ENCODE measurements at regions not wholly inside any gene's neighbourhood (a gene's known extent, or its start where the extent isn't known, plus 50 kb on each side); places are given as distances from the start of the nearest gene placed in this dataset.

- H3K4ac ChIP-seq (ENCODE audit: low read depth, low read length), result no peak overlapping the region
- no peaks in the 10 kb centered on the region for H3K27me3 ChIP-seq (ENCODE audit: insufficient read depth, low read length)
- no peak overlapping the region for H3K4me2 ChIP-seq (ENCODE audit: low read length)
- no peak overlapping the region for H3K27ac ChIP-seq (ENCODE audit: low read depth, low read length)
- H4K12ac ChIP-seq (ENCODE audit: low read depth, low read length), result no peak overlapping the region
- no peak overlapping the region for H3K14ac ChIP-seq (ENCODE audit: low read length)
- no peaks in the 10 kb centered on the region for H3K79me2 ChIP-seq (ENCODE audit: control insufficient read depth, insufficient read depth, low read length, poor library complexity)
- no peak overlapping the region for H3K23ac ChIP-seq (ENCODE audit: low read length)
- no peak overlapping the region for H3K9ac ChIP-seq (ENCODE audit: low read length)
- H3K4me1 ChIP-seq (ENCODE audit: control insufficient read depth in 1 of 2, insufficient read depth in 2 of 2, low read length in 2 of 2), result peaks cover 0 to 2% of the 10 kb centered on the region in 2 experiments
- H2BK120ac ChIP-seq (ENCODE audit: insufficient read depth, low read length, poor library complexity), result no peak overlapping the region
- no peaks in the 10 kb centered on the region for H3K79me1 ChIP-seq (ENCODE audit: low read length)
- H3K9me3 ChIP-seq (ENCODE audit: insufficient read depth, low read depth, low read length), result no peaks in the 10 kb centered on the region
- H4K8ac ChIP-seq (ENCODE audit: low read depth, low read length), result no peak overlapping the region
- no peak overlapping the region for H2AFZ ChIP-seq (ENCODE audit: insufficient read depth, low read length, poor library complexity)
- no peak overlapping the region for H3K4me3 ChIP-seq (ENCODE audit: low read depth, low read length)
- H2BK5ac ChIP-seq (ENCODE audit: low read depth, low read length, poor library complexity), result no peak overlapping the region
- H2AK5ac ChIP-seq (ENCODE audit: low read length), result no peak overlapping the region
- H2BK12ac ChIP-seq (ENCODE audit: low read length), result no peak overlapping the region
- no peak for DNase-seq
- no peak overlapping the region for H3K18ac ChIP-seq (ENCODE audit: low read length)
- H4K91ac ChIP-seq (ENCODE audit: low read depth, low read length), result no peak overlapping the region
- H3K36me3 ChIP-seq (ENCODE audit: control insufficient read depth in 1 of 2, insufficient read depth in 2 of 2, low read length in 2 of 2), result no peaks in the 10 kb centered on the region
- WGBS (ENCODE audit: extremely low coverage, insufficient coverage, insufficient read length), result no CpG with 5 or more reads among the region's 3 CpGs
Observed at GRCh38 chr1:78831731-78832360, 174.7 kb downstream of the ADGRL4 start.

DNA sequence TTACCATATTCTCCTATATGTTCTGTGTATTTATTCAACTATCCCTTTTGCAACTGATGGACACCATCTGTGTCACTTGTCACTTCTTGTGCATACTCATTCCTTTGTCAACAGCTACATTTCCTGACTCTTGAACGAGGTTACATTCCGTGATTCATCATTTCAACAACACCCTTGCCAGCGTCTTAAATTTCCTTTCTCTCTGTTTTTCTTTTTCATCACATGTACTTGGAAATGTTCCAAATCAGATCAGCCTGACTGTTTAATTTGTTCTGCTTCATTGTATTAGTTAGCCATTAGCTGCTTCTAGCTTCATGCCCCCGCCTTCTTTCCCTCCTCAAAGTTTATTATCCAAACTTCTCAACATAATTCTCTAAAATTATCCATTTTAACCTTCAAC is 173.0 kb downstream of the ADGRL4 start:
- DNase-seq, result no peak
- H3K9me3 ChIP-seq (ENCODE audit: insufficient read depth, low read depth, low read length), result no peaks in the 10 kb centered on the region
- no peak overlapping the region for H2BK12ac ChIP-seq (ENCODE audit: low read length)
- H2BK120ac ChIP-seq (ENCODE audit: insufficient read depth, low read length, poor library complexity), result no peak overlapping the region
- H3K4ac ChIP-seq (ENCODE audit: low read depth, low read length), result no peak overlapping the region
- WGBS (ENCODE audit: extremely low coverage, insufficient coverage, insufficient read length), result 100% methylated on average over 1 of the region's 4 CpGs
- H2BK5ac ChIP-seq (ENCODE audit: low read depth, low read length, poor library complexity), result no peak overlapping the region
- no peak overlapping the region for H4K12ac ChIP-seq (ENCODE audit: low read depth, low read length)
- no peak overlapping the region for H3K27ac ChIP-seq (ENCODE audit: low read depth, low read length)
- no peak overlapping the region for H3K4me2 ChIP-seq (ENCODE audit: low read length)
- peaks cover 0 to 2% of the 10 kb centered on the region in 2 experiments for H3K4me1 ChIP-seq (ENCODE audit: control insufficient read depth in 1 of 2, insufficient read depth in 2 of 2, low read length in 2 of 2)
- no peaks in the 10 kb centered on the region for H3K79me2 ChIP-seq (ENCODE audit: control insufficient read depth, insufficient read depth, low read length, poor library complexity)
- no peak overlapping the region for H4K8ac ChIP-seq (ENCODE audit: low read depth, low read length)
- no peak overlapping the region for H3K4me3 ChIP-seq (ENCODE audit: low read depth, low read length)
- no peak overlapping the region for H2AFZ ChIP-seq (ENCODE audit: insufficient read depth, low read length, poor library complexity)
- H3K14ac ChIP-seq (ENCODE audit: low read length), result no peak overlapping the region
- H3K9ac ChIP-seq (ENCODE audit: low read length), result no peak overlapping the region
- no peak overlapping the region for H4K91ac ChIP-seq (ENCODE audit: low read depth, low read length)
- H3K79me1 ChIP-seq (ENCODE audit: low read length), result no peaks in the 10 kb centered on the region
- H3K18ac ChIP-seq (ENCODE audit: low read length), result no peak overlapping the region
- no peak overlapping the region for H2AK5ac ChIP-seq (ENCODE audit: low read length)
- no peaks in the 10 kb centered on the region for H3K36me3 ChIP-seq (ENCODE audit: control insufficient read depth in 1 of 2, insufficient read depth in 2 of 2, low read length in 2 of 2)
- no peaks in the 10 kb centered on the region for H3K27me3 ChIP-seq (ENCODE audit: insufficient read depth, low read length)
- no peak overlapping the region for H3K23ac ChIP-seq (ENCODE audit: low read length)

- H3K27me3 ChIP-seq (ENCODE audit: insufficient read depth, low read length), result no peaks in the 10 kb centered on the region
- no peak overlapping the region for H2BK12ac ChIP-seq (ENCODE audit: low read length)
- H3K23ac ChIP-seq (ENCODE audit: low read length), result no peak overlapping the region
- no peak overlapping the region for H3K14ac ChIP-seq (ENCODE audit: low read length)
- H3K4me1 ChIP-seq (ENCODE audit: control insufficient read depth in 1 of 2, insufficient read depth in 2 of 2, low read length in 2 of 2), result peaks cover 0 to 2% of the 10 kb centered on the region in 2 experiments
- H2AFZ ChIP-seq (ENCODE audit: insufficient read depth, low read length, poor library complexity), result no peak overlapping the region
- no peak for DNase-seq
- no peak overlapping the region for H4K8ac ChIP-seq (ENCODE audit: low read depth, low read length)
- no peak overlapping the region for H2BK120ac ChIP-seq (ENCODE audit: insufficient read depth, low read length, poor library complexity)
- H4K12ac ChIP-seq (ENCODE audit: low read depth, low read length), result no peak overlapping the region
- H3K18ac ChIP-seq (ENCODE audit: low read length), result no peak overlapping the region
- H3K4ac ChIP-seq (ENCODE audit: low read depth, low read length), result no peak overlapping the region
- H2AK5ac ChIP-seq (ENCODE audit: low read length), result no peak overlapping the region
- no peaks in the 10 kb centered on the region for H3K79me1 ChIP-seq (ENCODE audit: low read length)
- H3K36me3 ChIP-seq (ENCODE audit: control insufficient read depth in 1 of 2, insufficient read depth in 2 of 2, low read length in 2 of 2), result no peaks in the 10 kb centered on the region
- H3K9ac ChIP-seq (ENCODE audit: low read length), result no peak overlapping the region
- H3K27ac ChIP-seq (ENCODE audit: low read depth, low read length), result no peak overlapping the region
- no peak overlapping the region for H3K4me3 ChIP-seq (ENCODE audit: low read depth, low read length)
- H2BK5ac ChIP-seq (ENCODE audit: low read depth, low read length, poor library complexity), result no peak overlapping the region
- WGBS (ENCODE audit: extremely low coverage, insufficient coverage, insufficient read length), result no CpG with 5 or more reads among the region's 4 CpGs
- no peak overlapping the region for H3K4me2 ChIP-seq (ENCODE audit: low read length)
- H3K9me3 ChIP-seq (ENCODE audit: insufficient read depth, low read depth, low read length), result no peaks in the 10 kb centered on the region
- H3K79me2 ChIP-seq (ENCODE audit: control insufficient read depth, insufficient read depth, low read length, poor library complexity), result no peaks in the 10 kb centered on the region
- H4K91ac ChIP-seq (ENCODE audit: low read depth, low read length), result no peak overlapping the region
Observed at GRCh38 chr1:78834201-78834741, 172.3 kb downstream of the ADGRL4 start.

DNA sequence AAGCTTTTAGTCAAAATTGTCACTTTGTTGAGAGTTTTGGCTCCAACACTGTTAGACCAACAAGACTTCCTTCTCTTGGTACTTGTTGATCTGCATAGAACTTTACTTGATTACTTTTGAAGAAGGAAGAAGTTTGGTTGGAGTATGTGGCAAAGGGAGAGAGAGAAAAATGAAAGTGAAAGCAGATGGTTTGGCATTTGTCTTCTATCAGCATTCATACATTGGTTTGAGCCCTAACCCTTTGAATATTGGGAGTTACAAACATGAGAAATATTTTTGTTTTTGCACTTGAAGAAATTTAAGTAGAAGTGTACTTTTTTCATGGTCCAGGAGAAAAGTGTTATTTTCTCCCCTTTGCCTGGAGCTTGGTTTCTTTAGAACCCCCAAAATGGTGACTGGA is 169.8 kb downstream of the ADGRL4 start:
- Histone ChIP-seq H4K8ac (ENCODE audit: low read depth, low read length) (no peak overlapping the region), H3K27ac (ENCODE audit: low read depth, low read length) (no peak overlapping the region), H3K4me1 (ENCODE audit: control insufficient read depth in 1 of 2, insufficient read depth in 2 of 2, low read length in 2 of 2) (peaks cover 6% of the 10 kb centered on the region in 2 experiments), H3K23ac (ENCODE audit: low read length) (no peak overlapping the region), H2AK5ac (ENCODE audit: low read length) (no peak overlapping the region), H3K18ac (ENCODE audit: low read length) (no peak overlapping the region), H3K9ac (ENCODE audit: low read length) (no peak overlapping the region), H3K14ac (ENCODE audit: low read length) (no peak overlapping the region), H3K9me3 (ENCODE audit: insufficient read depth, low read depth, low read length) (no peaks in the 10 kb centered on the region), H4K12ac (ENCODE audit: low read depth, low read length) (no peak overlapping the region), H4K91ac (ENCODE audit: low read depth, low read length) (no peak overlapping the region), H3K79me2 (ENCODE audit: control insufficient read depth, insufficient read depth, low read length, poor library complexity) (no peaks in the 10 kb centered on the region), H2BK12ac (ENCODE audit: low read length) (no peak overlapping the region), H3K79me1 (ENCODE audit: low read length) (no peaks in the 10 kb centered on the region), H3K4me3 (ENCODE audit: low read depth, low read length) (no peak overlapping the region), H3K4me2 (ENCODE audit: low read length) (no peak overlapping the region), H3K27me3 (ENCODE audit: insufficient read depth, low read length) (no peaks in the 10 kb centered on the region), H3K4ac (ENCODE audit: low read depth, low read length) (no peak overlapping the region), H3K36me3 (ENCODE audit: control insufficient read depth in 1 of 2, insufficient read depth in 2 of 2, low read length in 2 of 2) (no peaks in the 10 kb centered on the region), H2BK5ac (ENCODE audit: low read depth, low read length, poor library complexity) (no peak overlapping the region), H2AFZ (ENCODE audit: insufficient read depth, low read length, poor library complexity) (no peak overlapping the region), H2BK120ac (ENCODE audit: insufficient read depth, low read length, poor library complexity) (no peak overlapping the region)
- no peak for DNase-seq

All from trophoblast cell (in vitro differentiated cells and primary cell).